ENCODE measurements at regions not wholly inside any gene's neighbourhood (a gene's known extent, or its start where the extent isn't known, plus 50 kb on each side); places are given as distances from the start of the nearest gene placed in this dataset.

- TF ChIP-seq PITX1 (CRISPR knock-in tag; IDR thresholded peaks at IDR 0.05): no peak
- no peak for TF ChIP-seq ETS1 (CRISPR knock-in tag; IDR thresholded peaks at IDR 0.05)
- TF ChIP-seq REST (IDR thresholded peaks at IDR 0.05; ENCODE audit: borderline replicate concordance in 1 of 2, low read depth in 1 of 2, low read length in 2 of 2): no peak
- no peak for TF ChIP-seq EP300 (IDR thresholded peaks at IDR 0.05; ENCODE audit: low read depth in 2 of 2, low read length in 2 of 2)
- no peak for TF ChIP-seq EP300 (CRISPR knock-in tag; IDR thresholded peaks at IDR 0.05; ENCODE audit: borderline replicate concordance)
- no peak for TF ChIP-seq ZNF274 (CRISPR knock-in tag; IDR thresholded peaks at IDR 0.05)
- no peak for TF ChIP-seq HOXA7 (CRISPR knock-in tag; IDR thresholded peaks at IDR 0.05)
- no peak for TF ChIP-seq ZNF629 (CRISPR knock-in tag; conservative IDR thresholded peaks at IDR 0.05)
- TF ChIP-seq YY1 (IDR thresholded peaks at IDR 0.05; ENCODE audit: insufficient read depth, insufficient replicate concordance, low read depth, low read length): no peak
- TF ChIP-seq SIN3A (IDR thresholded peaks at IDR 0.05; ENCODE audit: borderline replicate concordance, low read depth, low read length): no peak
- TF ChIP-seq SMC3 (IDR thresholded peaks at IDR 0.05; ENCODE audit: low read length): no peak
- no peak for TF ChIP-seq SMARCE1 (IDR thresholded peaks at IDR 0.05; ENCODE audit: borderline replicate concordance)
Measured at GRCh38 chr2:220212296-220213080, 585.1 kb downstream of the SLC4A3 start.
